Chondrocyte (in vitro differentiated cells): ENCODE measurements at regions not wholly inside any gene's neighbourhood (a gene's known extent, or its start where the extent isn't known, plus 50 kb on each side); places are given as distances from the start of the nearest gene placed in this dataset.
"Not testable (repeated sequence)": the region's sequence is repeated elsewhere in the genome, so short reads cannot be mapped to it uniquely, and the experiment has no call there.

Source experiments
- DNase-seq: peaks from one replicate; pipeline ENCODE4 v3.0.0; 2021; ENCODE audit warnings: mixed read lengths, low spot score
- H3K27ac Mint-ChIP-seq: one replicate; pipeline ENCODE4 v1.8.0; 2021; ENCODE audit warnings: mild to moderate bottlenecking, moderate library complexity, mixed read lengths; ENCODE audit not compliant: unreplicated experiment
- H3K27me3 Mint-ChIP-seq: 2 replicates; pipeline ENCODE4 v1.8.0; 2021; ENCODE audit warnings: low read depth, mixed read lengths
- H3K36me3 Mint-ChIP-seq: 2 replicates; pipeline ENCODE4 v1.8.0; 2021; ENCODE audit warnings: low read depth, mixed read lengths
- H3K4me1 Mint-ChIP-seq: 2 replicates; pipeline ENCODE4 v1.8.0; 2021; ENCODE audit warnings: low read depth, mild to moderate bottlenecking, mixed read lengths
- H3K4me3 Mint-ChIP-seq: one replicate; pipeline ENCODE4 v1.8.0; 2021; ENCODE audit warnings: mild to moderate bottlenecking, moderate library complexity, mixed read lengths; ENCODE audit not compliant: unreplicated experiment
- H3K9me3 Mint-ChIP-seq: 2 replicates; pipeline ENCODE4 v1.8.0; 2021; ENCODE audit warnings: low read depth, mixed read lengths
- TF ChIP-seq, protein P1 (sequence below): fragments of 200-600 bp; sonication (generic); IDR thresholded peaks from 2 replicates; pipeline ENCODE4 v1.5.0; 2021; ENCODE audit warnings: antibody characterized with exemption, mild to moderate bottlenecking, moderate library complexity

DNA sequence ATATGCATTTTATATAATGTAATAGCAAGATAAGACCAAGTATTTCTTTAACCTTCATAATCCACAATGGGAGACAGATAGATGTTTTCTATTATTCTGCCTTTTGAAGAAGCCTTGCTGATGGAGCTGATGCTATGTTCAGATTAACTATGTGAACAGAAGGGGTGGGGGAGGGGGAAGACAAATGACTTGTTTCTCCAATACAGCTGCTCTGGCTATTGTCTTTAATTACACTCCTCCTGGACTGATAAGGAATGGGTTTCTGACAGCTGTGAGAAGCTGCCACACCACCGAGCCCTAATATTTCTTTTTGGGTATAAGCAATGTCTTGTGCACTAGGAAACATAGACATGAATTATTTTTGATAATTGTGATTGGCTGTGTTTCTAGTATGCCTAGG is 62.0 kb downstream of the CAVIN4 start:
- no peaks in the 10 kb centered on the region for H3K4me1 Mint-ChIP-seq
- no peak overlapping the region for H3K4me3 Mint-ChIP-seq
- H3K27ac Mint-ChIP-seq = no peak overlapping the region
- peaks cover 21% of the 10 kb centered on the region for H3K27me3 Mint-ChIP-seq
- H3K36me3 Mint-ChIP-seq = peaks cover 1% of the 10 kb centered on the region
- TF ChIP-seq, protein P1, sequence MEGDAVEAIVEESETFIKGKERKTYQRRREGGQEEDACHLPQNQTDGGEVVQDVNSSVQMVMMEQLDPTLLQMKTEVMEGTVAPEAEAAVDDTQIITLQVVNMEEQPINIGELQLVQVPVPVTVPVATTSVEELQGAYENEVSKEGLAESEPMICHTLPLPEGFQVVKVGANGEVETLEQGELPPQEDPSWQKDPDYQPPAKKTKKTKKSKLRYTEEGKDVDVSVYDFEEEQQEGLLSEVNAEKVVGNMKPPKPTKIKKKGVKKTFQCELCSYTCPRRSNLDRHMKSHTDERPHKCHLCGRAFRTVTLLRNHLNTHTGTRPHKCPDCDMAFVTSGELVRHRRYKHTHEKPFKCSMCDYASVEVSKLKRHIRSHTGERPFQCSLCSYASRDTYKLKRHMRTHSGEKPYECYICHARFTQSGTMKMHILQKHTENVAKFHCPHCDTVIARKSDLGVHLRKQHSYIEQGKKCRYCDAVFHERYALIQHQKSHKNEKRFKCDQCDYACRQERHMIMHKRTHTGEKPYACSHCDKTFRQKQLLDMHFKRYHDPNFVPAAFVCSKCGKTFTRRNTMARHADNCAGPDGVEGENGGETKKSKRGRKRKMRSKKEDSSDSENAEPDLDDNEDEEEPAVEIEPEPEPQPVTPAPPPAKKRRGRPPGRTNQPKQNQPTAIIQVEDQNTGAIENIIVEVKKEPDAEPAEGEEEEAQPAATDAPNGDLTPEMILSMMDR = no peak
- peaks cover 9% of the 10 kb centered on the region for H3K9me3 Mint-ChIP-seq
- no peak for DNase-seq

DNA sequence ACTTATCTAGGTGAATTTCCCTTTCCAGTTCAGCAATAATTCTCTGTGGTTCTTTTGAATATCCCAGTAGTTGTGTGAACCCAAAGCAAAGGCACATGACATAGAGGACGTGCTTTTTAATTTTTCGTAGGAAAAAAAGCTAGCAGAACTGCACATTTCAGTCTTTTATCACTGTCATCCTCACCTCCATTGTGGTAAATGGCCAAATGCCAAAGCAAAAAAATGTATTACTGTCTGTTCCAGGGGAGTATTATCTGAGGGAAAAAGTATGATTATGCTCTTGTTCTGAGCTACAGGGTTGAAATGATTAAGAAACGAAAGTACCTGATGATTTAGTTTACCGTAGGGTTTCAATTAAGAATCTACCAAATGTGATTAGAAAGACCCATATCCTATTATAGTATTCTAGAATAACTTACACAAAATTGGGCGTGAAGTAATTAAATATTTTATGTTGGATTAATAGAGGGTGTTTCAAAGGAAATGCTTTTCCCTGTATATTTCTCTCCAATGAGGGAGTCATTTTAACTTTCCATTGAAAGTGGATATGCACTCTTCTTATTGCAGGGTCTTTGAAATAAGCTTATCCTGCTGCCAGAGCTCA is 62.7 kb downstream of the CAVIN4 start:
- DNase-seq = no peak
- H3K4me1 Mint-ChIP-seq = no peaks in the 10 kb centered on the region

DNA sequence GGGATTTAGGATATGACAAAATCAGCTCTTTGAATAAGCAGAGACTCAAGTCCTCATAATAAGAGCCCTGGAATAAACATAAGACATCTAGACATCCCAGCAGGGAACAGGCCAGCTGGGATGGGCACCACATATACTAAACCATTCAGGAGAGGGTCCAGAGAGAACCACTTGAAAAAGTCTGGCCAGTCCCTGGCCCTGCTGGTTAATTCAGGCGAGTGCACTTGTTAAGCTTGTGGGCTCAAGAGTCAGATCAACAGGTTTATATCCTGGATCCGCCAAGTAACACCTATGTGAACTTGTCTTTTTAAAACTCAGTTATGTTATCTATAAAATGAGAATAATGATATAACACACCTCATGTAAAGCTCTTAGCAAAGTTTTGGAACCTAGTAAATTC is 63.3 kb downstream of the CAVIN4 start:
- H3K9me3 Mint-ChIP-seq = peaks cover 9% of the 10 kb centered on the region
- H3K27me3 Mint-ChIP-seq = peaks cover 16% of the 10 kb centered on the region
- H3K27ac Mint-ChIP-seq = no peak overlapping the region
- no peak for DNase-seq
- H3K4me3 Mint-ChIP-seq = no peak overlapping the region
- no peaks in the 10 kb centered on the region for H3K4me1 Mint-ChIP-seq
- TF ChIP-seq, protein P1 = no peak
- peaks cover 1% of the 10 kb centered on the region for H3K36me3 Mint-ChIP-seq

More for the DNA sequence above, 62.7 kb downstream of the CAVIN4 start:
- H3K27ac Mint-ChIP-seq = no peak overlapping the region
- no peak overlapping the region for H3K4me3 Mint-ChIP-seq
- TF ChIP-seq, protein P1 = no peak
- H3K9me3 Mint-ChIP-seq = peaks cover 9% of the 10 kb centered on the region
- H3K36me3 Mint-ChIP-seq = peaks cover 1% of the 10 kb centered on the region
- H3K27me3 Mint-ChIP-seq = peaks cover 18% of the 10 kb centered on the region

DNA sequence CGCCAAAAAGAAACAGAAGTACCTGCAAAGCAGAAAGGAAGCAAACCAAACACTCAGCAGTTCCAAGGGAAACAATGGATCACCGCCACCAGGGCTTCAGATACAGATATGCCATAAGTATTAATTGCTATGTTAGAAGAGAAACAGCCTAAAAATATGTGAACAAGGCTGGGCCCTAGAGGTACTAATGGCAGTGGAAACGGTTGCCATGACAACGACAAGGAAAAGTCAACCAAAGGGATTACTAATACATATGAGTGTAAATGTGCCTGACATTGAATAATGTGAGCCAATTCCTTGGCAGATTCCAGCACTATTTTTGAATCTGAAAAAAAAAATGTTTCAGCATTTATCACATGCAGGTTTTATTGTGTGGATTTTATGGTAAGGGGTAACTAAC is 75.0 kb downstream of the CAVIN4 start:
- peaks cover 17% of the 10 kb centered on the region for H3K9me3 Mint-ChIP-seq
- no peaks in the 10 kb centered on the region for H3K4me1 Mint-ChIP-seq
- TF ChIP-seq, protein P1 = no peak
- no peak for DNase-seq
- H3K36me3 Mint-ChIP-seq = no peaks in the 10 kb centered on the region
- H3K27ac Mint-ChIP-seq = no peak overlapping the region
- H3K27me3 Mint-ChIP-seq = peaks cover 5% of the 10 kb centered on the region
- no peak overlapping the region for H3K4me3 Mint-ChIP-seq

DNA sequence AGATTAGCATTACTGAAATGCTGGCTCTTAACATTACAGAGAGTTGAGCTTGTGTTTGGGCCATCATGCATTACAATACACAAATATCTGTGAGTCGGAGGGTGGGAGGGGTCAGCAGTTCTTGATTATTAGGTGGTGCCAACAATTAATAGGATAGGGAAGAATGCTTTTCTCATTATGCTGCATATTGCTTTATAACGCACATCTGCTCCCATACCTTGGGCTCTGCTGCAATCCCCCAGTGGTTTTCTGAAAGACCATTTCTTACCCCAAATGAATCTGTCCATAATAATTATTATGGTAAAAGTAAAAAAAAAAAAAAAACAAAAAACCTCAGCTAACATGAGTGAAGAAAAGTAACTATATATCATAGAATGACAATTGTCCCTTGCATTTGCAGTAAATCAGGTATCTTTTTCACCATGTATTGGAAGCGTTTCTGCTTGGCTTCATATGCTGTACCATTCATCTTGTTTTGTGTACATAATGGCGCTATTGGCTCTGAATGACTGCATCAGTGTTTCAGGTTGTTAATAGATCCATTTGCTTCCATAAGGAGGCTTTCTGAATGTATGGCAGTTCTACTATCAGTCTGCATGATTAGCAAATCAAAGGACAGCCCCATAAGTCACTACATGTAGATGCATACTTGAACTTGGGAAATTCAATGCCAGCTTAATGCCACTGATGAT is 75.9 kb downstream of the CAVIN4 start:
- Mint-ChIP-seq H3K27me3 (peaks cover 5% of the 10 kb centered on the region), H3K4me1 (no peaks in the 10 kb centered on the region), H3K27ac (no peak overlapping the region), H3K36me3 (no peaks in the 10 kb centered on the region), H3K9me3 (peaks cover 17% of the 10 kb centered on the region), H3K4me3 (no peak overlapping the region)
- no peak for DNase-seq
- TF ChIP-seq, protein P1 = no peak

DNA sequence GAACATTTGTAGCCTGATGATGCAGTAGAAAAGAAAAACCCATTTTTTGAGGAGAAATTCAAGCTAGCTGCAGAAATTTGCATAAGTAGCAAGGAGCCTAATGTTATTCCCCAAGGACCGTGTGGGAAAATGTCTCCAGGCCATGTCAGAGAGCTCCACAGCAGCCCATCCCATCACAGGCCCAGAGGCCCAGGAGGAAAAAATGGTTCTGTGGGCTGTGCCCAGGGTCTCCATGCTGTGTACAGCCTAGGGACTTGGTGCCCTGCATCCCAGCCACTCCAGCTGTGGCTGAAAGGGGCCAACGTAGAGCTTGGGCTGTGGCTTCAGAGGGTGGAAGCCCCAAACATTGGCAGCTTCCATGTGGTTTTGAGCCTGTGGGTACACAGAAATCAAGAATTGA is 79.0 kb downstream of the CAVIN4 start:
- H3K36me3 Mint-ChIP-seq, H3K4me1 Mint-ChIP-seq, DNase-seq, H3K27me3 Mint-ChIP-seq, H3K27ac Mint-ChIP-seq, H3K4me3 Mint-ChIP-seq: not testable (repeated sequence)
- peaks cover 17% of the 10 kb centered on the region for H3K9me3 Mint-ChIP-seq
